ENCODE measurements at regions not wholly inside any gene's neighbourhood (a gene's known extent, or its start where the extent isn't known, plus 50 kb on each side); places are given as distances from the start of the nearest gene placed in this dataset.

DNA sequence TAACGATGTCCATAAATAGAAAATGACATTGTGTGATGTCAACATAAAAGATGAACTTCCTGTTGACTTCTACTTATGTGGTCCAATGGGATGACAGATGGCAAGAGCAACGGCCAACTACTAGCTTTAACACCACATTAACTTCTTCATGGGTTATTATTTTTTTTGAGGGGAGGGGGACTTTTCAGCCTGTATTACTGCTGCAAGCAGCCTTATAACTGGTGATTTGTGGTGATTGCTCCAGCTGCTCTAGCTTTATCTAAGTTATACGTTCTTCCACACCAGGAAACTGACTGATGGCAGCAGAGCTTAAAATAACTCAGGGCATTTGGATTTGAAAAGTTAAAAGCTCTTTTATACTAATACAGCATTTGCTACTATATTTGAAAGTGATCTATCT is 228.8 kb upstream of the B3GALT2 start:
- Histone ChIP-seq H3K27ac (no peak overlapping the region), H3K4me3 (no peak overlapping the region)
- DNase-seq (ENCODE audit: low spot score) = no peak
- TF ChIP-seq, protein P1, sequence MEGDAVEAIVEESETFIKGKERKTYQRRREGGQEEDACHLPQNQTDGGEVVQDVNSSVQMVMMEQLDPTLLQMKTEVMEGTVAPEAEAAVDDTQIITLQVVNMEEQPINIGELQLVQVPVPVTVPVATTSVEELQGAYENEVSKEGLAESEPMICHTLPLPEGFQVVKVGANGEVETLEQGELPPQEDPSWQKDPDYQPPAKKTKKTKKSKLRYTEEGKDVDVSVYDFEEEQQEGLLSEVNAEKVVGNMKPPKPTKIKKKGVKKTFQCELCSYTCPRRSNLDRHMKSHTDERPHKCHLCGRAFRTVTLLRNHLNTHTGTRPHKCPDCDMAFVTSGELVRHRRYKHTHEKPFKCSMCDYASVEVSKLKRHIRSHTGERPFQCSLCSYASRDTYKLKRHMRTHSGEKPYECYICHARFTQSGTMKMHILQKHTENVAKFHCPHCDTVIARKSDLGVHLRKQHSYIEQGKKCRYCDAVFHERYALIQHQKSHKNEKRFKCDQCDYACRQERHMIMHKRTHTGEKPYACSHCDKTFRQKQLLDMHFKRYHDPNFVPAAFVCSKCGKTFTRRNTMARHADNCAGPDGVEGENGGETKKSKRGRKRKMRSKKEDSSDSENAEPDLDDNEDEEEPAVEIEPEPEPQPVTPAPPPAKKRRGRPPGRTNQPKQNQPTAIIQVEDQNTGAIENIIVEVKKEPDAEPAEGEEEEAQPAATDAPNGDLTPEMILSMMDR (IDR thresholded peaks at IDR 0.05) = no peak

- Histone ChIP-seq H3K27ac (no peak overlapping the region), H3K4me3 (no peak overlapping the region)
- TF ChIP-seq, protein P1 (IDR thresholded peaks at IDR 0.05) = no peak
- DNase-seq (ENCODE audit: low spot score) = no peak
Measured at GRCh38 chr1:193413376-193413775, 227.0 kb upstream of the B3GALT2 start.

DNA sequence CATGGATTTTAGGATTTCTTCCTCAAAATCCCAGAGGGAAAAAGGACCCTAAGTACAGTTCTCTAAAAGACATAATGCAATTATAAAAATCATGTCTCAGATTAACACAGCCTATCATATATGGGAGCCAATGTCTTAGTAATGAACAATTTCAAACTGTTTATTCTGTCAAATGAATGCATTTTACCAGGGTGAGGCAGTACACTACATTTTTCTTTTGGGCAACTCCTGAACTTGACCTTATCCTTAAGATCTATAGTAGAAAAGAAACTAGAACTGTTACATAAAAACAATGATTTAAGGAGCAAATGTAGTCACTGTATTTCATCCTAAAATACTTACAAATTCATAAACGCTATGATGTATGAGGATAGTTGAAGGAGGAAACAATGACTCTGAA is 226.3 kb upstream of the B3GALT2 start:
- DNase-seq (ENCODE audit: low spot score) = no peak
- Histone ChIP-seq H3K4me3 (no peak overlapping the region), H3K27ac (no peak overlapping the region)
- TF ChIP-seq, protein P1 (IDR thresholded peaks at IDR 0.05) = no peak

DNA sequence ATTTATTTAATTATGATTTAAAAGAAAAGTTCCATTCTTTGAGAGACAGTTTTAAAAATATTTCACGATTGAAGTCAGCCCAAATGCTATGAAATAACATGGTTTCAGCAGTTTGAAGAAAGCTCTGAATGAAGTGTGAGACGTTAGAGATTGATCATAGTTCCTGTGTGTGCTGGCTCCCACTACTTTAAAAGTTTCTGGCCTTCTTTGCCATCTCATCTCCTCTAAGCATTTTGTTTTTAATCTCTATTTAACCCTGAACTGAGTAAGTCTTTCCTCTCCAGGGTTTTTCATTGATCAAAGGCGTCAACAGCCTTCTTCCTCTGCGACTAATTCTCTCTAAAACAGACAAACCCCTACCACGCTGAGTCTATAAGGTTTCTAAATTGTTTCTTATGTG is 225.3 kb upstream of the B3GALT2 start:
- no peak for DNase-seq (ENCODE audit: low spot score)
- TF ChIP-seq, protein P1 (IDR thresholded peaks at IDR 0.05) = no peak
- Histone ChIP-seq H3K27ac (no peak overlapping the region), H3K4me3 (no peak overlapping the region)

DNA sequence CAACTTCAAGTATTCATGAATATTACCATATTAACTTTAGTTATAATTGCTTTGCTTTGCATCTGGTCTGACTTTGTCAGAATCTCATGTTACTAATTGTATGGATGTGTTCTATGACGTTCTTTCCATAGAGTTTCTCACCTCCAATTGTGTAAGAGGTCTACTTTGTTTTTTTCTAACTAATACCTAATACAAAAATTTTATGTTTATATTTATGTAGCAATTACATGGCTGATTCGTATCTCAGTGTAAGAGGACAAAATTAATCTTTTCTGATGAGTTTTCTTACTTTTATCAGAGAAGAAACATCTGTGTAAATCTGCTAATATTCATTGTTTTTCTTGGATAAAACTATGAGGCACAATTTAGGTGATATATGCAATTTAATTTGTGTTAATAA is 224.8 kb upstream of the B3GALT2 start:
- DNase-seq (ENCODE audit: low spot score) = no peak
- TF ChIP-seq, protein P1 (IDR thresholded peaks at IDR 0.05) = no peak
- Histone ChIP-seq H3K4me3 (no peak overlapping the region), H3K27ac (no peak overlapping the region)

- Histone ChIP-seq H3K4me3 (peak overlapping the region; percentile 48), H3K27ac (peak overlapping the region; percentile 59 to 63)
- TF ChIP-seq, protein P1 (IDR thresholded peaks at IDR 0.05) = no peak
- DNase-seq (ENCODE audit: low spot score) = peak; percentile 85
Measured at GRCh38 chr1:193408782-193409293, 222.4 kb upstream of the B3GALT2 start.

DNA sequence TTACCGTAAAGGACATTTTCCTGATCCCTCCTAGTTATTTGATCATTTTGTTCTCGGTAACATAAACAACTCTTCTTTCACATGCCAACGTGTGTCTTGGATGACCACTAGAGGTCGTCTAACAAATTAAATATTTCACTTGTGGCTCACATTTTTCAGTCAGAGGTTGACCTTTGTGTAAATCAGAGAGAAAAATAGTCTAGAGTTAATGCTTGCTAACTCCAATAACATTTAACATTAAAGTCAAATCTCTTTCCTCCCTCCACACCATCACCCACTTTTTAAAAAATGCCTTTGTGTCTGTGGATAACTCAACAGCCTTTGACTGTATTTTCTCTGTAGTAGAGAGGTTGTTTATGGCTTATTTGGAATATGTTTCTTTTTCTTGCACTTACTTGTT is 220.5 kb upstream of the B3GALT2 start:
- DNase-seq (ENCODE audit: low spot score) = no peak
- H3K4me3 ChIP-seq = no peak overlapping the region
- TF ChIP-seq, protein P1 (IDR thresholded peaks at IDR 0.05) = peak; percentile 41
- peak overlapping the region in 1 of 2 donors; percentile 36 for H3K27ac ChIP-seq
